Peyer's patch (tissue), 4 donors: ENCODE measurements at regions not wholly inside any gene's neighbourhood (a gene's known extent, or its start where the extent isn't known, plus 50 kb on each side); places are given as distances from the start of the nearest gene placed in this dataset.
"Not testable (repeated sequence)": the region's sequence is repeated elsewhere in the genome, so short reads cannot be mapped to it uniquely, and the experiment has no call there.

Source experiments
- DNase-seq, 3 donors: peaks; one replicate each; pipeline ENCODE4 v3.0.0-alpha.2; 2017 to 2019
- H3K27ac ChIP-seq, 4 donors: fragments of 200-600 bp; sonication (generic); one replicate each; pipeline ENCODE4 v1.5.1; 2016 to 2019
- H3K27me3 ChIP-seq, 2 donors: fragments of 200-600 bp; sonication (generic); one replicate each; pipeline ENCODE4 v1.5.1; 2019
- H3K36me3 ChIP-seq, 3 donors: fragments of 200-600 bp; sonication (generic); one replicate each; pipeline ENCODE4 v1.5.1; 2016 to 2019
- H3K4me1 ChIP-seq, 4 donors: fragments of 200-600 bp; sonication (generic); one replicate each; pipeline ENCODE4 v1.5.1; 2016 to 2019
- H3K4me3 ChIP-seq, 4 donors: fragments of 200-600 bp; sonication (generic); 1 replicate in 3 of 4; 2 replicates in 1 of 4; pipeline ENCODE4 v1.5.1; 2016 to 2019; ENCODE audit warnings: mild to moderate bottlenecking in 1 of 4
- H3K9me3 ChIP-seq, 4 donors: fragments of 200-600 bp; sonication (generic); one replicate each; pipeline ENCODE4 v1.5.1; 2016 to 2019; ENCODE audit warnings: mild to moderate bottlenecking in 1 of 4
- CTCF ChIP-seq, 6 experiments: fragments of 450-650 bp in 4 of 6; fragments of 200-600 bp in 2 of 6; sonication (generic) in 1 of 6; IDR thresholded peaks; one replicate each; pipeline ENCODE4 v1.5.1; 2017 to 2019; ENCODE audit warnings: antibody characterized with exemption in 6 of 6, mild to moderate bottlenecking in 3 of 6, moderate library complexity in 1 of 6
- POLR2A ChIP-seq, 2 donors: fragments of 450-650 bp; IDR thresholded peaks; one replicate each; pipeline ENCODE4 v1.5.1; 2017; ENCODE audit warnings: antibody characterized with exemption in 2 of 2, mild to moderate bottlenecking in 2 of 2, moderate library complexity in 2 of 2

- no peak overlapping the region for H3K27ac ChIP-seq
- no peaks in the 10 kb centered on the region for H3K4me1 ChIP-seq
- no peaks in the 10 kb centered on the region for H3K9me3 ChIP-seq
- no peaks in the 10 kb centered on the region for H3K36me3 ChIP-seq
- no peak for TF ChIP-seq CTCF (IDR thresholded peaks at IDR 0.05)
- no peak for DNase-seq
- H3K4me3 ChIP-seq: no peak overlapping the region
- no peaks in the 10 kb centered on the region for H3K27me3 ChIP-seq
Observed at GRCh38 chr7:16940776-16941175, 59.0 kb upstream of the AGR3 start.

GRCh38 chr7:16942929-16943509 is 61.2 kb upstream of the AGR3 start:
- Histone ChIP-seq H3K27me3 (no peaks in the 10 kb centered on the region), H3K9me3 (peaks cover 0 to 2% (median 0%) of the 10 kb centered on the region in 4 donors), H3K4me3 (no peak overlapping the region), H3K4me1 (no peaks in the 10 kb centered on the region), H3K36me3 (no peaks in the 10 kb centered on the region), H3K27ac (no peak overlapping the region)
- DNase-seq: no peak
- no peak for TF ChIP-seq POLR2A (IDR thresholded peaks at IDR 0.05)
- TF ChIP-seq CTCF (IDR thresholded peaks at IDR 0.05): no peak

GRCh38 chr7:16944936-16945335 is 63.2 kb upstream of the AGR3 start:
- Histone ChIP-seq H3K4me1 (no peaks in the 10 kb centered on the region), H3K36me3 (no peaks in the 10 kb centered on the region), H3K4me3 (no peak overlapping the region), H3K27ac (no peak overlapping the region), H3K9me3 (peaks cover 0 to 11% (median 0%) of the 10 kb centered on the region in 4 donors), H3K27me3 (no peaks in the 10 kb centered on the region)
- TF ChIP-seq POLR2A (IDR thresholded peaks at IDR 0.05) (no peak), CTCF (IDR thresholded peaks at IDR 0.05) (no peak)
- no peak for DNase-seq

GRCh38 chr7:16945372-16945771 is 63.6 kb upstream of the AGR3 start:
- Histone ChIP-seq H3K9me3 (peaks cover 0 to 11% (median 0%) of the 10 kb centered on the region in 4 donors), H3K27me3 (no peaks in the 10 kb centered on the region), H3K36me3 (no peaks in the 10 kb centered on the region), H3K27ac (no peak overlapping the region), H3K4me1 (no peaks in the 10 kb centered on the region), H3K4me3 (no peak overlapping the region)
- DNase-seq: no peak
- no peak for TF ChIP-seq CTCF (IDR thresholded peaks at IDR 0.05)
- no peak for TF ChIP-seq POLR2A (IDR thresholded peaks at IDR 0.05)

- H3K9me3 ChIP-seq: peaks cover 0 to 11% (median 0%) of the 10 kb centered on the region in 4 donors
- DNase-seq, H3K27ac ChIP-seq, H3K27me3 ChIP-seq, H3K4me1 ChIP-seq, H3K4me3 ChIP-seq, H3K36me3 ChIP-seq: not testable (repeated sequence)
Observed at GRCh38 chr7:16948110-16948509, 66.3 kb upstream of the AGR3 start.

- Histone ChIP-seq H3K27ac (no peak overlapping the region), H3K9me3 (peaks cover 0 to 11% (median 0%) of the 10 kb centered on the region in 4 donors), H3K36me3 (no peaks in the 10 kb centered on the region), H3K4me1 (no peaks in the 10 kb centered on the region), H3K27me3 (no peaks in the 10 kb centered on the region), H3K4me3 (no peak overlapping the region)
- no peak for DNase-seq
- TF ChIP-seq CTCF (IDR thresholded peaks at IDR 0.05) (no peak), POLR2A (IDR thresholded peaks at IDR 0.05) (no peak)
Observed at GRCh38 chr7:16951483-16952080, 69.8 kb upstream of the AGR3 start.
